GM12865 (cell line): ENCODE measurements at regions not wholly inside any gene's neighbourhood (a gene's known extent, or its start where the extent isn't known, plus 50 kb on each side); places are given as distances from the start of the nearest gene placed in this dataset.

Experiments
- DNase-seq: peaks from one replicate; pipeline ENCODE4 v3.0.0; 2010; ENCODE audit warnings: low read depth
- H3K4me3 ChIP-seq: 2 replicates; pipeline ENCODE4 v1.5.1; 2011; ENCODE audit warnings: mild to moderate bottlenecking, low read depth, low read length, control low read depth
- TF ChIP-seq, protein P1 (sequence below): IDR thresholded peaks from 2 replicates; pipeline ENCODE4 v1.5.1; 2011; ENCODE audit warnings: low read length, control low read depth, low read depth, inconsistent platforms; ENCODE audit not compliant: insufficient read depth; ENCODE audit errors: missing control alignments

DNA sequence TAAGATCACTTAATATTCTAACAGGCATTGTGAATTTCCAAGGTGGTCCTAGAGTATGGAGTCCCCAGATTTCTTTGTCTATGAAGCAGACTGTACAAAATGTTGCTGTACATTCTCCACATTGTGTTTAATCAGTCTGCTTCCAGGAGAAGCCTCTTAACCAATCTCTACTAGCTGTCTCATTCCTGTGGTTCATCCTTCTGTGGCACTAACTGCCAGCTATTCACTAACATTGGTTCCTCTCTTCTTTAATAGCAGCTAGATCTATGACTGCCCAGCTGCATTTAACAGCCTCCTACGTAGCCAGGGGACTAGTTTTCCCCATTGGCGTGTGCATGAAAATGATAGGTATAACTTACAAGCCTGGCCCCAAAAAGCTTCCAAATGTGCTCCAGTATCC, 395.4 kb downstream of the SAMD5 start:
- TF ChIP-seq, protein P1, sequence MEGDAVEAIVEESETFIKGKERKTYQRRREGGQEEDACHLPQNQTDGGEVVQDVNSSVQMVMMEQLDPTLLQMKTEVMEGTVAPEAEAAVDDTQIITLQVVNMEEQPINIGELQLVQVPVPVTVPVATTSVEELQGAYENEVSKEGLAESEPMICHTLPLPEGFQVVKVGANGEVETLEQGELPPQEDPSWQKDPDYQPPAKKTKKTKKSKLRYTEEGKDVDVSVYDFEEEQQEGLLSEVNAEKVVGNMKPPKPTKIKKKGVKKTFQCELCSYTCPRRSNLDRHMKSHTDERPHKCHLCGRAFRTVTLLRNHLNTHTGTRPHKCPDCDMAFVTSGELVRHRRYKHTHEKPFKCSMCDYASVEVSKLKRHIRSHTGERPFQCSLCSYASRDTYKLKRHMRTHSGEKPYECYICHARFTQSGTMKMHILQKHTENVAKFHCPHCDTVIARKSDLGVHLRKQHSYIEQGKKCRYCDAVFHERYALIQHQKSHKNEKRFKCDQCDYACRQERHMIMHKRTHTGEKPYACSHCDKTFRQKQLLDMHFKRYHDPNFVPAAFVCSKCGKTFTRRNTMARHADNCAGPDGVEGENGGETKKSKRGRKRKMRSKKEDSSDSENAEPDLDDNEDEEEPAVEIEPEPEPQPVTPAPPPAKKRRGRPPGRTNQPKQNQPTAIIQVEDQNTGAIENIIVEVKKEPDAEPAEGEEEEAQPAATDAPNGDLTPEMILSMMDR, result no peak
- H3K4me3 ChIP-seq, result no peak overlapping the region
- no peak for DNase-seq

DNA sequence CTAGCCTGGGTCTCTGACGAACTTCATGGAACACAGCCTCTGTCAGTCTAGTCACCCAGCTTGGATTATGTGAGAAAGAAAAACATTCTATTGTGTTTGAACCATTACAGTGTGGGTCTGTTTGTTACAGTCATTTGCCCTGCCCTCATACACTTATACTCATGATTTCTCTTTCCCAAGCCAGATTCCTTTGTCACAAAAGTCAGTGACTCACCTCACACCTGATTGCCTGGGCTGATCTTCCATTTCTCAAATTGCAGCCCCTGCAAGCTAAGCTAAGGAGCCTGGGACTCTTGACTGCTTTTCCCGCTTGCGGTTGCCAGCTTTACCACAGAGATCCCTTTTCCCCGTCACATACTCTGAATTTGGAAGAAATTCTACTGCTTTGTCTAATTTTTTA, 395.9 kb downstream of the SAMD5 start:
- no peak for DNase-seq
- H3K4me3 ChIP-seq, result no peak overlapping the region
- TF ChIP-seq, protein P1, result no peak

DNA sequence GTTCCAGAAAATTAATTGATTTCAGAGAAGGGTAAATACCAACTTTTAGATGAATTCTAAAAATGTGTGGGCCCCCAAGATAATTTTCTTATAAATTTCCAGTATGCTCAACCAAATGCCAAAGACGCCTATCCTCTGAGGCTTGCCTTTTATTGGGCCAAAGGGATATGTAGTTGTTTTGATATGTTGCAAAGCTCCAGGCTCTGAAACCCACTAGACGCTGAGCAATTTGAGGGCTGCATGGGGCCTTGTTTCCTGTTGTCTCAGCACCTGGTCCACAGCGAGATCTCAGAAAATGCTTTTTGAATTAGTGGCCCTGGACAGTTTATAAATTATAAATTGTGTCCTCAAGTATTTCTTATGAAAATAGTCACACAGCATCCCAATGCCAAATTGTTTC, 397.2 kb downstream of the SAMD5 start:
- TF ChIP-seq, protein P1, result no peak
- no peak overlapping the region for H3K4me3 ChIP-seq
- DNase-seq, result no peak

DNA sequence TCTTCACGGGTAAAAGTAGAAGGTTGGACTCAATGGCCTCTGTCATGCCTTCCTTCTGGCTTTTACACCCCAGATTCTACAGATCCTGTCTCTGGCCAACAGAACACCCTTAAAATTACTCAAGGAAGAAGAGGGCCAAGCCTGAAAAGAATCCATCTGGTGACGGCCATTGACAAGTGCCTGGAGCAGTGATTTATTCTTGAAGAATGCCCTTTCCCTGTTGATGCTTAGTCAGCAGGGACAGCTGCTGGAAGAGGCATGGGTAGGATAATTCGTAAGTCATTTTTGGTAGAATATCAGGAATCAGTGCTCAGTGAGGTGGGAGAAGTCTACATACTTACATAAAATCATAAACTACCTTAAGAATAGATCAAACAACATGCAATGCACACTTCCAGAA, 397.9 kb downstream of the SAMD5 start:
- TF ChIP-seq, protein P1, result no peak
- no peak overlapping the region for H3K4me3 ChIP-seq
- no peak for DNase-seq

DNA sequence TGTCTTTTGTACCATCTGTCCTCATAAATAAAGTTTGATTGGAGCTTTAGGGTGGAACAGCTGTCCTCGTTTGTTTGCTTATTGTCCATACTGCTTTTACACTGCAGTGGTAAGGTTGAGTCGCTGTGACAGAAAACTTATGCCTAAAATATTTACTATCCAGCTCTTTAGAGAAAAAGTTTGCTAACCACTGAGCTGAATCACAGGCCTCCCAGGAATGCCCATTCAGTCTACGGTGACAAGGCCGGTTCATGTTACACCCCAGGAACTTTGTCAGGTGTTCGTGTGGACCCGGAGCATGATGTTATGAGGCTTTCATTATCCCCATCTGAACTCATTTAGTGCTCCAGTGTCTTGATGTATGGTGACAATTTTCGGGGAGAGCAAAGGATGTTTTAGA, 401.1 kb downstream of the SAMD5 start:
- H3K4me3 ChIP-seq, result no peak overlapping the region
- TF ChIP-seq, protein P1, result no peak
- no peak for DNase-seq

DNA sequence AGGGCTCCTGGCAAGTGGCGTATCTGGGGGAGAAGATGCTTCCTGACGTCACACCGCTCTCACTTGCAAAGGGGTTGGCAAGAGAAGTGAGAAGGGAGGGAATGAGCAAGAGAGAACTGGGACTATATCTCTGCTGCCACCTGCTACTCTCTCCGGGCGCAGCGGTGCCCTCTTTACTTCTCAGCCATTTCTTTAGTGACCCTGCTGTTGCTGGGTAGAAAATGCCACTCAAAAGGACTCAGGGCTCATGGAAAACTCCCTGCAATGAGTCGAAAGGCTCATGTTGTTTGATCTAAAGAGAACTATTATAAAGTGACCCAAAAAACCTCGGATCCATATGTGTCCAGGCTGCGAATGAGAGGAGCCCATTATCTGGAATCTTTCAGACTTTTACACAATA, 401.8 kb downstream of the SAMD5 start:
- H3K4me3 ChIP-seq, result no peak overlapping the region
- no peak for DNase-seq
- TF ChIP-seq, protein P1, result no peak

DNA sequence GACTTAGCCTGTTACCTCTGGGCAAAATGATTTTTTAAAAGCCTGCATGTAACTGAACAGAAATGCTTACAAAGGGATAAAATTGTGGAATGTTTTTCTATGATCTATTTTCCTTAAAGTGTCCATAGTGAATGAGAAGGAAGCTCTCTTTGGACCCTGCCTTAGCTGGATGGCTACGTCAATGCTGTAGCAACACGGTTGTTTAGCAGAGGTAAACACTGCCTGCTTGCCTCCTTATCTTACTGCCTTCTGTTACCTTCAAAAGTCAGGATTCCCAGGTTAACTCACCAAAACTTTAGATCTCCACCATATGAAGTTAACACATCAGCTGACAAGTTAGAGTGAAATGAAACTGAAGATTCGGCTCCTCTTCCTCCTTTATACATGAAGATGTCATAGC, 402.6 kb downstream of the SAMD5 start:
- no peak for DNase-seq
- no peak overlapping the region for H3K4me3 ChIP-seq
- TF ChIP-seq, protein P1, result no peak
